A549 (cell line): ENCODE measurements at regions not wholly inside any gene's neighbourhood (a gene's known extent, or its start where the extent isn't known, plus 50 kb on each side); places are given as distances from the start of the nearest gene placed in this dataset.

Experiments used
- ATAC-seq, 2 experiments: fragments of 200-7000 bp in 1 of 2; fragments of >200 bp in 1 of 2; cut with Nextera tagmentation in 1 of 2; cut with Tn5 transposase in 1 of 2; 3 replicates each; pipeline versions ENCODE4 v1.8.0 to v1.9.1; 2018 to 2020; ENCODE audit warnings: mild to moderate bottlenecking in 1 of 2, moderate library complexity in 1 of 2
- CTCF ChIA-PET: fragments of 300-600 bp; sonication (Branson Sonifier 250); formaldehyde crosslinking; extraction: SDS; loops from one replicate; lab custom pipeline; 2021; ENCODE audit warnings: antibody characterized with exemption, inconsistent platforms; lab: Yijun Ruan, JAX
- POLR2A ChIA-PET: fragments of 350-600 bp; formaldehyde crosslinking; extraction: SDS; loops from one replicate; lab custom pipeline; 2021; ENCODE audit warnings: antibody characterized with exemption, inconsistent platforms; lab: Yijun Ruan, JAX
- DNase-seq, 2 experiments: peaks; one replicate each; pipeline versions ENCODE4 v3.0.0 to v3.0.0-alpha.2; 2011 to 2016; ENCODE audit warnings: low read depth in 1 of 2, low spot score in 1 of 2
- FAIRE-seq: peaks from 2 replicates; lab custom pipeline; 2011; peaks lifted over from hg19 to GRCh38; lab: Jason Lieb, UNC
- H3K27ac ChIP-seq, 2 experiments: fragments of >200 bp; sonication (Bioruptor Twin); formaldehyde crosslinking; 3 replicates each; pipeline ENCODE4 v1.5.1; 2016 to 2017
- H3K4me1 ChIP-seq: fragments of >200 bp; sonication (Bioruptor Twin); formaldehyde crosslinking; 3 replicates; pipeline ENCODE4 v1.6.1; 2016
- H3K4me2 ChIP-seq: fragments of >200 bp; sonication (Bioruptor Twin); formaldehyde crosslinking; 3 replicates; pipeline ENCODE4 v1.6.1; 2016
- H3K4me3 ChIP-seq: fragments of >200 bp; sonication (Bioruptor Twin); formaldehyde crosslinking; 3 replicates; pipeline ENCODE4 v1.5.1; 2016
- H3K9me3 ChIP-seq: fragments of >200 bp; sonication (Bioruptor Twin); formaldehyde crosslinking; 3 replicates; pipeline ENCODE4 v1.6.1; 2016
- BHLHE40 ChIP-seq: IDR thresholded peaks from 2 replicates; pipeline ENCODE4 v1.6.1; 2012; ENCODE audit warnings: low read depth, low read length, inconsistent platforms
- CBX8 ChIP-seq: fragments of 200-600 bp; sonication (generic); IDR thresholded peaks from 2 replicates; pipeline ENCODE4 v1.6.1; 2016
- EHF ChIP-seq: fragments of 250-450 bp; sonication (Bioruptor Pico); IDR thresholded peaks from 2 replicates; pipeline ENCODE4 v1.5.0; 2020; ENCODE audit warnings: mild to moderate bottlenecking
- FOSL2 ChIP-seq, 2 experiments: fragments of 450-650 bp in 1 of 2; fragments of >200 bp in 1 of 2; sonication (Bioruptor Twin) in 1 of 2; formaldehyde crosslinking; IDR thresholded peaks; 2 replicates each; pipeline versions ENCODE4 v1.5.0 to v1.6.1; 2016 to 2020; ENCODE audit warnings: mild to moderate bottlenecking in 1 of 2, moderate library complexity in 1 of 2
- HDAC2 ChIP-seq: fragments of 200-600 bp; sonication (generic); IDR thresholded peaks from 2 replicates; pipeline ENCODE4 v1.6.1; 2016
- HOXB5 ChIP-seq: fragments of 250-450 bp; sonication (Bioruptor Pico); IDR thresholded peaks from 2 replicates; pipeline ENCODE4 v1.5.0; 2020; ENCODE audit warnings: mild to moderate bottlenecking, moderate library complexity
- JUN ChIP-seq, 2 experiments: fragments of >200 bp; sonication (Bioruptor Twin); formaldehyde crosslinking; IDR thresholded peaks; 2 replicates in 1 of 2; 3 replicates in 1 of 2; pipeline ENCODE4 v1.6.1; 2016 to 2017
- MYC ChIP-seq: IDR thresholded peaks from 2 replicates; pipeline ENCODE4 v1.6.1; 2012; ENCODE audit warnings: mild to moderate bottlenecking, inconsistent platforms, low read length, improper control_type of control experiment, borderline replicate concordance
- PHF8 ChIP-seq: fragments of 200-600 bp; sonication (generic); IDR thresholded peaks from 2 replicates; pipeline ENCODE4 v1.6.1; 2016; ENCODE audit warnings: low read depth, mild to moderate bottlenecking, antibody characterized with exemption, moderate library complexity, borderline replicate concordance
- RCOR1 ChIP-seq: fragments of 150-350 bp; IDR thresholded peaks from 2 replicates; pipeline ENCODE4 v1.6.1; 2014; ENCODE audit warnings: antibody characterized with exemption, low read length, low read depth
- RFX5 ChIP-seq: fragments of 450-650 bp; IDR thresholded peaks from 2 replicates; pipeline ENCODE4 v1.7.1; 2014; ENCODE audit warnings: antibody characterized with exemption, mild to moderate bottlenecking, moderate library complexity
- RNF2 ChIP-seq: fragments of 200-600 bp; sonication (generic); IDR thresholded peaks from 2 replicates; pipeline ENCODE4 v1.6.1; 2016; ENCODE audit warnings: low read depth, mild to moderate bottlenecking, antibody characterized with exemption, moderate library complexity, borderline replicate concordance
- SMC3 ChIP-seq: fragments of >200 bp; sonication (Bioruptor Twin); formaldehyde crosslinking; IDR thresholded peaks from 3 replicates; pipeline ENCODE4 v1.6.1; 2018; ENCODE audit warnings: inconsistent platforms
- TP53 ChIP-seq: fragments of 250-450 bp; sonication (Bioruptor Pico); IDR thresholded peaks from 2 replicates; pipeline ENCODE4 v1.5.0; 2021; ENCODE audit warnings: mild to moderate bottlenecking, moderate library complexity
- ZFP36 ChIP-seq: fragments of 450-650 bp; IDR thresholded peaks from 2 replicates; pipeline ENCODE4 v1.6.1; 2014; ENCODE audit warnings: borderline replicate concordance; ENCODE audit not compliant: partially characterized antibody
- WGBS: methylation state at CpG from one replicate; pipeline ENCODE4 v1.1.6; 2017; ENCODE audit errors: missing lambda C conversion rate; 5-methylcytosine and 5-hydroxymethylcytosine counted together
- TF ChIP-seq, protein P1 (sequence below): IDR thresholded peaks from 2 replicates; pipeline ENCODE4 v1.6.1; 2012
- TF ChIP-seq, protein P2 (sequence below): IDR thresholded peaks from 2 replicates; pipeline ENCODE4 v1.6.1; 2012
- TF ChIP-seq, protein P3 (sequence below): fragments of >200 bp; sonication (Bioruptor Twin); formaldehyde crosslinking; IDR thresholded peaks from 3 replicates; pipeline ENCODE4 v1.6.1; 2016
- TF ChIP-seq, protein P4 (sequence below): fragments of >200 bp; sonication (Bioruptor Twin); formaldehyde crosslinking; IDR thresholded peaks from 2 replicates; pipeline ENCODE4 v1.6.1; 2016
- TF ChIP-seq, protein P5 (sequence below): fragments of >200 bp; sonication (Bioruptor Twin); formaldehyde crosslinking; IDR thresholded peaks from 3 replicates; pipeline ENCODE4 v1.5.1; 2016
- TF ChIP-seq, protein P6 (sequence below): IDR thresholded peaks from 2 replicates; pipeline ENCODE4 v1.6.1; 2012; ENCODE audit warnings: low read depth, borderline replicate concordance

DNA sequence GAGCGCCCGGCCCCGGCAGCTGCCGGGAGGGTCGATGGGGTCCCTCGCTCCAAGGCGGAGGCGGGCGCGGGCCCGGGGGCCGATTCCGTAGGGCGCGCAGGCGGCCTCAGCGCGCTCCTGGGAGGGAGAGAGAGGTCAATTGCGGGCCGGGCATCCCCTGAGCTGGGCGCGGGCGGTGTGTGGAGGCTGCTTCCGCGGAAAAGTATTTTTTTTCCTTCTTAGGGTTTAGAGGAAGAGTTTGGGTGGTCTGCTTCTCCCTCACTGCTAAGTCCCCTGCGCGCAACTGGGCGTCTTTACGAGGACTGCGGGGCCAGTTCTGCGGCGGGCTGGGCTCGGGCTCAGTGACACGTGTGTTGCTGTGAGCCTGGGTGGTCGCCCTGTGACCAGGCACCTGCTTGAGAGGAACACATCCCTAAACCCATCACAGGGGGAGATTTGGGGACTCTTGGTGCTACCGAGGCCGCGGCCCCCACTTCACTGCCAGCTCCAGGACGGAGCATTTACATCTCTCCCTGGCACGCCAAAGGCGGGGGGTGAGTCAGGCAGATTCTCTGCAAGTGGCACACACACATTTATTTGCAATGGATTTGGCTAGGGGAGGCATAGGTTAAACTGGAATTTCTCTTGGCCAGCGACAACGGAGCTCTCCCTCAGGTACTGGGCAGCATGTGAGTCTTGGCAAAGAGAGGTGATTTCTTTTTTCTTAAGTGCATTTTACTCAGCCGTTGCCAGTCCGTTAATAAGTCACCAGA, 151.2 kb upstream of the SLC4A4 start:
- CTCF ChIA-PET, result interaction anchor here (0.9 to 3.8 kb wide), 5 partner anchors 13 to 535 kb away, joined by 3 to 14 read pairs (median 3); no protein-coding TSS in a partner anchor
- ATAC-seq (peak; percentile 65 to 69), FAIRE-seq (no peak), DNase-seq (peak; percentile 23 to 58)
- H3K27ac ChIP-seq, result peak overlapping the region; percentile 79 to 91
- WGBS, result 5% methylated on average over 9 of the region's 45 CpGs
- no peaks in the 10 kb centered on the region for H3K9me3 ChIP-seq
- H3K4me3 ChIP-seq, result peak overlapping the region; percentile 89
- TF ChIP-seq HDAC2, result no peak; the same call in 1 of the 2 replicates
- TF ChIP-seq, protein P1, sequence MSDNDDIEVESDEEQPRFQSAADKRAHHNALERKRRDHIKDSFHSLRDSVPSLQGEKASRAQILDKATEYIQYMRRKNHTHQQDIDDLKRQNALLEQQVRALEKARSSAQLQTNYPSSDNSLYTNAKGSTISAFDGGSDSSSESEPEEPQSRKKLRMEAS, result peak; percentile 44
- POLR2A ChIA-PET, result interaction anchor here (1.1 kb wide), 1 partner anchor 161 kb away, joined by 3 read pairs; no protein-coding TSS in a partner anchor
- peaks cover 9% of the 10 kb centered on the region; the same call in 1 of the 3 replicates for H3K4me1 ChIP-seq
- H3K4me2 ChIP-seq, result peak overlapping the region; percentile 89

DNA sequence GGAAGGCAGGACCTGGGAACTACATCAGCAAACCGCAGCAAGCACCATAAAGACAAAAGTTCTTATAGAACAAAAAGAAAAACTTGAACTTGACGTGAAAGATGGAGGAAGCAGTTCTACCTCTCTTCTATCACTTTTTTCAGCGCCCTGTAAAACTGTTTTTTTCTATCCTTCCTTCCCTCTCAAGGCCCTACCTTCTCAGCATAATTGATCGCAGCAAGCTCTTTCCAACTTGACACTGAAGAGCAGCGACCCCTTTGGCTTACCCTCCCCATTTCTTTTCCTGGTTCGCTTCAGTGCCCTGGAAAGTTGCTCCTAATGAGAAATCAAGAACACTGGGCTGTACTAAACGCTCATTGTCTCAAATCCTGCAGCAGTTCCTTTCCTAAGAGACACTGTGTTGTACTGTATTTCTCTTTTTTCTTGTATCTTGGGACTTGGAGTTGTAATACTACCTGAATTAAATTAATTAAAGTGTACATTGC, 150.6 kb upstream of the SLC4A4 start:
- DNase-seq (no peak), FAIRE-seq (no peak), ATAC-seq (peak in 1 of 2 experiments; percentile 12; a peak in 4 of 6 replicates)
- TF ChIP-seq, protein P2, sequence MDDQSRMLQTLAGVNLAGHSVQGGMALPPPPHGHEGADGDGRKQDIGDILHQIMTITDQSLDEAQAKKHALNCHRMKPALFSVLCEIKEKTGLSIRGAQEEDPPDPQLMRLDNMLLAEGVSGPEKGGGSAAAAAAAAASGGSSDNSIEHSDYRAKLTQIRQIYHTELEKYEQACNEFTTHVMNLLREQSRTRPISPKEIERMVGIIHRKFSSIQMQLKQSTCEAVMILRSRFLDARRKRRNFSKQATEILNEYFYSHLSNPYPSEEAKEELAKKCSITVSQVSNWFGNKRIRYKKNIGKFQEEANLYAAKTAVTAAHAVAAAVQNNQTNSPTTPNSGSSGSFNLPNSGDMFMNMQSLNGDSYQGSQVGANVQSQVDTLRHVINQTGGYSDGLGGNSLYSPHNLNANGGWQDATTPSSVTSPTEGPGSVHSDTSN, result no peak
- TF ChIP-seq CBX8 (no peak), ZFP36 (no peak), HOXB5 (CRISPR knock-in tag) (no peak), PHF8 (no peak), EHF (CRISPR knock-in tag) (no peak), BHLHE40 (no peak), RFX5 (no peak), TP53 (no peak), RCOR1 (no peak), RNF2 (no peak), SMC3 (no peak), MYC (no peak), JUN (IDR thresholded peaks at IDR 0.05) (no peak), FOSL2 (IDR thresholded peaks at IDR 0.05) (no peak), FOSL2 (CRISPR knock-in tag; IDR thresholded peaks at IDR 0.05) (no peak)
- TF ChIP-seq, protein P3, sequence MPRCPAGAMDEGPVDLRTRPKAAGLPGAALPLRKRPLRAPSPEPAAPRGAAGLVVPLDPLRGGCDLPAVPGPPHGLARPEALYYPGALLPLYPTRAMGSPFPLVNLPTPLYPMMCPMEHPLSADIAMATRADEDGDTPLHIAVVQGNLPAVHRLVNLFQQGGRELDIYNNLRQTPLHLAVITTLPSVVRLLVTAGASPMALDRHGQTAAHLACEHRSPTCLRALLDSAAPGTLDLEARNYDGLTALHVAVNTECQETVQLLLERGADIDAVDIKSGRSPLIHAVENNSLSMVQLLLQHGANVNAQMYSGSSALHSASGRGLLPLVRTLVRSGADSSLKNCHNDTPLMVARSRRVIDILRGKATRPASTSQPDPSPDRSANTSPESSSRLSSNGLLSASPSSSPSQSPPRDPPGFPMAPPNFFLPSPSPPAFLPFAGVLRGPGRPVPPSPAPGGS, result no peak
- TF ChIP-seq, protein P4, sequence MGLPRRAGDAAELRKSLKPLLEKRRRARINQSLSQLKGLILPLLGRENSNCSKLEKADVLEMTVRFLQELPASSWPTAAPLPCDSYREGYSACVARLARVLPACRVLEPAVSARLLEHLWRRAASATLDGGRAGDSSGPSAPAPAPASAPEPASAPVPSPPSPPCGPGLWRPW, result no peak
- TF ChIP-seq, protein P5, sequence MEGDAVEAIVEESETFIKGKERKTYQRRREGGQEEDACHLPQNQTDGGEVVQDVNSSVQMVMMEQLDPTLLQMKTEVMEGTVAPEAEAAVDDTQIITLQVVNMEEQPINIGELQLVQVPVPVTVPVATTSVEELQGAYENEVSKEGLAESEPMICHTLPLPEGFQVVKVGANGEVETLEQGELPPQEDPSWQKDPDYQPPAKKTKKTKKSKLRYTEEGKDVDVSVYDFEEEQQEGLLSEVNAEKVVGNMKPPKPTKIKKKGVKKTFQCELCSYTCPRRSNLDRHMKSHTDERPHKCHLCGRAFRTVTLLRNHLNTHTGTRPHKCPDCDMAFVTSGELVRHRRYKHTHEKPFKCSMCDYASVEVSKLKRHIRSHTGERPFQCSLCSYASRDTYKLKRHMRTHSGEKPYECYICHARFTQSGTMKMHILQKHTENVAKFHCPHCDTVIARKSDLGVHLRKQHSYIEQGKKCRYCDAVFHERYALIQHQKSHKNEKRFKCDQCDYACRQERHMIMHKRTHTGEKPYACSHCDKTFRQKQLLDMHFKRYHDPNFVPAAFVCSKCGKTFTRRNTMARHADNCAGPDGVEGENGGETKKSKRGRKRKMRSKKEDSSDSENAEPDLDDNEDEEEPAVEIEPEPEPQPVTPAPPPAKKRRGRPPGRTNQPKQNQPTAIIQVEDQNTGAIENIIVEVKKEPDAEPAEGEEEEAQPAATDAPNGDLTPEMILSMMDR, result no peak
- TF ChIP-seq, protein P1, result no peak; the same call in 1 of the 2 replicates
- TF ChIP-seq, protein P6, sequence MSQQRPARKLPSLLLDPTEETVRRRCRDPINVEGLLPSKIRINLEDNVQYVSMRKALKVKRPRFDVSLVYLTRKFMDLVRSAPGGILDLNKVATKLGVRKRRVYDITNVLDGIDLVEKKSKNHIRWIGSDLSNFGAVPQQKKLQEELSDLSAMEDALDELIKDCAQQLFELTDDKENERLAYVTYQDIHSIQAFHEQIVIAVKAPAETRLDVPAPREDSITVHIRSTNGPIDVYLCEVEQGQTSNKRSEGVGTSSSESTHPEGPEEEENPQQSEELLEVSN, result no peak
- Histone ChIP-seq H3K4me1 (peaks cover 9% of the 10 kb centered on the region; the same call in 1 of the 3 replicates), H3K9me3 (no peaks in the 10 kb centered on the region), H3K4me2 (peak overlapping the region; percentile 89), H3K27ac (peak overlapping the region; percentile 79 to 91), H3K4me3 (peak overlapping the region; percentile 89)
- CTCF ChIA-PET, result interaction anchor here (1.1 to 3.8 kb wide), 3 partner anchors 12 to 536 kb away, joined by 3 to 14 read pairs (median 6); no protein-coding TSS in a partner anchor
- POLR2A ChIA-PET, result interaction anchor here (1.1 kb wide), 1 partner anchor 162 kb away, joined by 3 read pairs; no protein-coding TSS in a partner anchor
- WGBS, result 19% methylated on average over 7 of the region's 7 CpGs
